ENCODE measurements at regions not wholly inside any gene's neighbourhood (a gene's known extent, or its start where the extent isn't known, plus 50 kb on each side); places are given as distances from the start of the nearest gene placed in this dataset.
A peak's percentile ranks its signal among the peaks of the same experiment; 100 is the strongest.

DNA sequence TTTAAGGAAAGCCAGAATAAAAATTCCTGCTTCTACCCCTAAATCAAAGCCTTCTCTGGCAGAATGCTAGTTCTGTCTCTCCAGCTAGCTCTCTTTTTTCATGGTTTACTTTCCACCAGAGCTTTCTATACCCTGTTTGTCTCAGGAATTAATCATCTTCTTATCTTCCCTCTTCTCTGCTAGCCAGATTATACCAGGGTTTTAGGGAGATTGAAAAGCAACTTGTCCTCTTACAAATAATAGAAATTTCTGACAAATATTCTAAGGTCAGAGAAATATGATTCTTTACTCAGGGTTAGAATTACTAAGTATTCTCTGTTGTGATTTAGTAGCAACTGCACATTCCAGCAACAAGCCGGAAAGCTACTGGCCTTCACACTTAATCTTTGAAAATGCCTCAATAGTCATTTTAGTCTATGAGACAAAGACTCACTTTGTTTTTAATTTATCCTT is 166.4 kb downstream of the TANC2 start:
- DNase-seq (ENCODE audit: low read depth), result no peak

DNA sequence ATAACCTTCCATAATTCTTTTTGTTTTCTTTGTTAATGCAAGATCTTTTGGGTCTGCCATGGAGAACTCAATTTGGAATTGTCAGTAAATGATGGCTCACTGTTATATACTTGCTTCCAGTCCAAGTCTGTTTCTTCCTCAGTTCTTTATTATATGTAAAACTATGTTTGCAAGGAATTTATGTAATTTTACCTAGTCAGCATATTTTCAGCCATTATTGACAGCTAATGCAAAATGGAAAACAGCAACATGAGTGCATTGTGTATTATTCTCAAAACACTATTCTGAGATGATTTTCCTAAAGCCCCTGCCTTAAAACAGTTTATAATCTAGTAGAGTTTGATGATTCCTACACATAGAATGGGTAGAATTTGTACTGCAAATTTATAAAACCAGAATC is 167.5 kb downstream of the TANC2 start:
- no peak for DNase-seq (ENCODE audit: low read depth)

DNA sequence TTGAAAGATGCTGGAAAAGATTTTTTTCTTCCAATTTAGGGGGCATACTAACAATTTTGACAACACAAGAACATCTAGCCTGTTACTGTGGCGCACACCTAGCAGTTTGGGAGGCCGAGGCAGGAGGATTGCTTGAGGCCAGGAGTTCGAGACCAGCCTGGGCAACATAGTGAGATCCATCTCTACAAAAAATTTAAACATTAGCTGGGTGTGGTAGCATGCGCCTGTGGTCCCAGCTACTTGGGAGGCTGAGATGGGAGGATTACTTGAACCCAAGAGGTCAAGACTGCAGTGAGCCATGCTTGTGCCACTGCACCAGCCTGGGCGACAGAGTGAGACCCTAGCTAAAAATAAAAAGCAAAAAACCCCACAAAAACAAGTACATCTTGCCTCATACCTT is 168.8 kb downstream of the TANC2 start:
- DNase-seq (ENCODE audit: low read depth), result no peak

DNA sequence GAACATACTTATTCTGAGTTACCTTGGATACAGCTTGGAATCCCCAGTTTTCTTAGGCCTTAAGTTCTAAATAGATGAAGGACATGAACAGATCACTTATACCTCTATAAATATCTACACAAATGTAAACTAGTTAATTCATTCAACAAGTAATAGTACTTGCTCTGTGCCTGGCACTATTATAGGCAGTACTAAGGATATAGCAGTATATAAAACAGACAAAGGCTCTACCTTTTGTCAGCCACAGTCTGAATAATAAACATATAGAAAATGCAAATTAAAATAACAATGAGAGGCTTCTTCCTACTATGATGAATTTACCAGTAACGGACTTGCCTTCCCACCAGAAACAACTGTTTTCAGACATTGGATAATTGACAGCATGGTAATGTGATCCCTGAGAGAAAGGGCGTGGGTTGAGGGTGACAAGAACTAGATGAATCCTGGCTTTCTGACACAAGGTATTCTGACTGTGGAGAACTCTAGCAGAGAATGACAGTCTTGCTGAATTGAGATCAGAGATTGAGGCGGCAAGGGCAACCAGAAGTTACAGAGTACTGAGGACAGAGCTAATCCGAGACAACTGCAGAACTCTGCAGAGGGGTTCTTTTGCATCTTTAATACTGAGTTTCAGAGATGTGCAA is 170.5 kb downstream of the TANC2 start:
- no peak for DNase-seq (ENCODE audit: low read depth)

DNA sequence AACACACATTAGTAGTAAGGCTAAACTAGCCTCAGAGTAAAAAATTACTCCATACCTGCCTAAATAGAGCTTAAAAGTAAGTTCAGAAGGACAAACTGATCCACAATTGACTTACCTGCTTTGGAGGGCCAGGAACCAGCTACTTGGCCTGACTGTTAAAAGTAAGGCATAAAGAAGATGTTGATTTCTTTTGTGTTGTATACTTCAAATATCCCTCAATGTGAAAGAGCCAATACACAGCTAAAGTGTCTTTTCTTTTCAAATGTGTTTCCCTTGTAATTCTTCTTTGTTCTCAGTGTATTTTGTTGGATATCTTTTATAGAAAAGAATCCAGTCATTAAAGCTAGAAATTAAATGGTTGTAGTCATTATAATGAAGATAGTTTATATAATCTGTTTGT is 171.1 kb downstream of the TANC2 start:
- DNase-seq (ENCODE audit: low read depth), result no peak

DNA sequence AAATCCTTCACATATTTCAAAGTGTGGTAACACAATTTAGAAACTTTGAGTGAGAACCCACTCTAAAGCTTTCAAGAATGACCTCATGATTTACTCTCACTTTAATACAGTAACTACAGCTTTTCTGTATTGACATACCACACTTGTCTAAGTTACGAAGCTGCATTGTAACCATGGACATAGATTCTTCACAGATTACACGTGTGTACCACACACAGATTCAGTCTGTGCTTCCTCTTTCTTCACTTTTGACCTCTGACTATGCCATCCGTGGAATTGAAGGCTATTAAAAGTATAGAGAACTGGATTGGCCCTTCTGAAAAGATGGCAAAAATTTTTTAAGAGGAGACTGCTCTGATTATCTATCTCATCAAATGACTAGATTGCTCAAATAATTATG is 172.7 kb downstream of the TANC2 start:
- no peak for DNase-seq (ENCODE audit: low read depth)

DNA sequence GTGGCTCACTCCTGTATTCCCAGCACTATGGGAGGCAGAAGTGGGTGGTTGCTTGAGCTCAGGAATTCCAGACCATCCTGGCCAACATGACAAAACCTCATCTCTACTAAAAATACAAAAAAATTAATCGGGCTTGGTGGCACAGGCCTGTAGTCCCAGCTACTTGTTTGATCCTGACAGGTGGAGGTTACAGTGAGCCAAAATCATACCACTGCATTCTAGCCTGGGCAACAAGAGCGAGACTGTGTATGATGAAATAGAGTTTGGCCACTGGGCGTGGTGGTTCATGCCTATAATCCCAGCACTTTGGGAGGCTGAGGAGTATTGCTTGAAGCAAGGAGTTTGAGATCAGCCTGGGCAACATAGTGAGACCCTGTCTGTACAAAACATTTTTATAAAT is 173.3 kb downstream of the TANC2 start:
- DNase-seq (ENCODE audit: low read depth), result no peak

DNA sequence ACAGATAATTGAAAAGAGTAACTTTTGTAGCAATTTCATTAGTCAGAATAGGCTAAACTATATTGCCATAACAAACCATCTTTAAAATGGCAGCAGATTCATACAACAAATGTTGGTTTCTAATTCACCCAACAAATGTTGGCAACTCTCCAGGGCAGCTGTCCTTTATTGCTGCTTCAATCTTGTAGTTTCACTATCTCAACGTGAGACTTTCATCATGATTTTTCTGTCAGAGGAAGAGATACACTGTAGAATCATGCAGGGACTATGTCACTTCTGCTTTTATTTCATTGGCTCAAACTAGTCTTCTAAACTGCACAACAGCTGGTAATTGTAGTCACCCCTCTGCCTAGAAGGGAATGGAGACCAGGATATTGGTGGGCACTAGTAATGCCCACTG is 174.2 kb downstream of the TANC2 start:
- DNase-seq (ENCODE audit: low read depth), result no peak

DNA sequence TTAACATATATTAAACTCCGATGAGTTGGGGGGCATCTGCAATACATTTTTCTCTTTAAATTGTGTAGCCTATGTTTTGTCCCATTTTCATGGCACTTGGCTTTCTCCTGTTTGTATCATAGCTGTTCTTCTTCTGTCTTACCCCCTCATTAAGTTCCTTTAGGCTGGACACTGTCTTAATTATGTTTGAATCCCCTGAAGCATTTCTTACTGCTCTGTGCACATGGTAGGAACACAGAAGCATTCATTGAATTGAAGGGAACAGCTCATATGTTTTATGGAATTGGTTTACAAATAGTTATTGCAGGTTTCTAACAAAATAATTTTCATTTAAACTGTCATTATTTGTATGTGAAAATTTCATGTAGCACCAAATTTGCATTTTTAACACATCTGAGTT is 176.8 kb downstream of the TANC2 start:
- DNase-seq (ENCODE audit: low read depth), result no peak

DNA sequence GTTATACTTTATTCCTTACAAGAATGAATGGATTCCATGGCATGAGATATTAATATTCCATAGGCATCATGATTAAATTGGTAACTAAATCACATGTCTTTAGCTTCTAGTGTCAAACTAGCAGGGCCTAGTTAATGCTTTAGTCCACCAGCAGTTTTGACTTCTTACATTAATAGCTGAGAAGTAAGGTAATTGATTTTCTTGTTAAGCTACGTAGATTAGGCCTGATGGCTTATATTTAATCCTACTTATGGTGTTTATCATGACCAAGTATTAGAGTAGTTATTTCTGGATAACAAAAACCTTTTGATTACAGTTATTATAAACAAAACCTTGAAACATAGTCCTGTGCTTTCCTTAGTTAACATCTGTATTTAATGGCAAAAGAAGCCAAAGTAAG is 184.5 kb downstream of the TANC2 start:
- no peak for DNase-seq (ENCODE audit: low read depth)

DNA sequence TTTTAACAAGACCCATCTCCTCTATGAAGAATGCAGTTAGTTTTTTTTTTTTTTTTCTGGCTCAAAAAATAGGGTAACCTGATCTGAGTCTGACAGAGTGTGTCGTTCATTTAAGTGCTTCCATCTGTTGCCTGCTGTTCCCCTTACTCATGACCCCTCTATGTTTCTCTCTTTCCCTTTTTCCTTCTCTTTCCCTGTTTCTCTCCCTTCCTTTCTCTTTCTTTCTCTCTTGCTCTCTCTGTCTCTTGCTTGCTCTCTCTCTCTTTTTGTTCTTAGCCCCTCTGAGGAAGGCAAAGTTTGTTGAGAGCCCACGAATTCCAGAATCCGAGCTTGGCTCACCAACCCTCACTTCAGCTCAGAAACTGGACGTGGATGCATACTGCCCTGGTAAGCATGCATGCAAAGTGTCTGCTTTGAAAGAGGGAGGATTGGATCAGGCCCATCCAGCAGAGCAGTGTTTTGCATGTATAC is 185.0 kb downstream of the TANC2 start:
- DNase-seq (ENCODE audit: low read depth), result no peak

DNA sequence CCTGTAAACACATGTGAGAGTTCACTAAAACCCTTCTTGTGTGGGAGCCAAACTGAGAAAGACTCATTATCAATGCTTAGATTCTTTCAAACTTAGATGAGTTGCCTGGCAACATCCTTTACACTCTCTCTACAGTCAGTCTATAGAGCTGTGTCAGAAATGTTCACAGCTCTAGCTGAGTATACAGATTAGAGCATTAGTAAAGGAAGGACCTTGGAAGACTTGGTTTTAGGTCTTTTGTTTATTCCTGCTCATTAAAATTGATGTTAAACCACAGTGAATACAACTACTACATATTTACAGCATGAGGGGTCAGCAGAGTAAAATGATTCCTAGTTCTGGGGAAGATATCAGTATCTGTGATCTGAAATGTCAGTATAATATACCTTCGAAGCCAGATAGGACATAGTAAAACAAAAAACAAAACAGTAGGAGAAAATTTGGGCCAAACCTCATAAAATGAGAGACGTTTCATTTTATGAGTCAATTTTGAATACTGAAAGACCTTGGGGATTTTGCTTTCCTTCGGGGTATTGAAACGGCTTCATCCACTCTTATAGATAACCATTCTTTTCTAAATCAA is 186.0 kb downstream of the TANC2 start:
- peak; percentile 19 for DNase-seq (ENCODE audit: low read depth)

DNA sequence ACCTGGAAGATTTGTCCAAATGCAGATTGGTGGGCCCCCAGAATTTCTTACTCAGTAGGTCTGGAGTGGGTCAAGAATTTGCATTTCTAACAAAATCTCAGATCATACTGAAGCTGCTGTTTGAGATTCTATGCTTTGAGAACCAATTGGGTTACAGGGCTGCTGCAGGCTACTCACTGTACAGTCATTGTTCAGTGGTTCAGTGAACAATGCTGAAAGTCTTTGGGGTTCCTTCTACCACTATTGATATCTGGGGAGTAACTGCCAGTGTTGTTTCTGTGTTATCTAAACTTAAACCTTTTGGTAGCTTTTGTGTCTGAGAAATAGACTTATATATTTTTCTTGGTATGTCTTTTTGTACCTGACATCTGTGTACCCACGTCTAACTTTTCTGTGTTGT is 187.5 kb downstream of the TANC2 start:
- DNase-seq (ENCODE audit: low read depth), result no peak

DNA sequence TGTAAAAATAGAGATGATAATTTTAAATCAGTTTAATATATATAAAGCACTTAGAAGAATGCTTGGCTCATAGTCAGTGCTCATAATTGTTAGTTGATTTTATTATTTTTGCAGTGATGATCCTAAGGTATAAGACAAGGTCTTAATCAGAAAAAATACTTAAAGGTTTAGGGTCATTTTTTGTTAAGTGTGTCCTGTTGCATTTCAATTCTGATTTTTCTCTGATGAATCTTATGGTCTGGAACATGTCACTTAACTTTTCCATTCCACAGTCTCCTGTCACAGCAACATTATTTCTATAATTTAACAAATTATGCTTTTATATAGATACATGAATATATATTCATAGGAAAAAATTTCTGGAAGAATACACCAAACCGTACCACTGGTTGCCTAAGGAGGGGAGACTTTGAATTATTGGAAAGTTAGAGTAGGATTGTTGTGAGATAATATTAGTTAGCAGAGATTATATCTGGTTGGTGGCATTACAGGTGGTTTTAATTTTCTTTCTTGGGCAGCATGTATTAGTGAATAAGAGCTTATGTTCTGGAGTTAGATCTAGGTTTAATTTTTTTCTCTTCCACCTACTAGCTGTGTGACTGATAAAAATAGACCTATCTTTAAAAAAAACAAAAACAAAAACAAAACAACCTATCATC is 188.7 kb downstream of the TANC2 start:
- no peak for DNase-seq (ENCODE audit: low read depth)

DNA sequence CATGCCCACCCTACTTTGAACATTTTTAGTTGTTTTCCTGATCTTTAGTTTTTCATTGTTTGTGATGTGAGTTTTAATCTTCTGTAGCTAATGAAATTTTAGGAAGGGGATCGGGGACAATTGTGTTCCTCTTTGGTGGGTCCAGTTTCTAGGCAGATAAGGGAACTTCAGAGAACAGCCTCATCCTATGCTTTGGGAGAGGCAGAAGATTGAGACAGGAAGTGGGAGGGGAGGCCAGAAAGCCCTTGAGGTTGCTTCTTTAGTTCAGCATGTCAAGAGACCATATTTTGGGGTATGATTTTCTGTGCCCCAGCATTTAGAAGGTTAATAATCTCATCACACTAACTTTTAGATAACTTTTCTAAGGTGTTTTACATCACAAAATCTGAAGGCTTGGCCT is 191.0 kb downstream of the TANC2 start:
- no peak for DNase-seq (ENCODE audit: low read depth)

DNA sequence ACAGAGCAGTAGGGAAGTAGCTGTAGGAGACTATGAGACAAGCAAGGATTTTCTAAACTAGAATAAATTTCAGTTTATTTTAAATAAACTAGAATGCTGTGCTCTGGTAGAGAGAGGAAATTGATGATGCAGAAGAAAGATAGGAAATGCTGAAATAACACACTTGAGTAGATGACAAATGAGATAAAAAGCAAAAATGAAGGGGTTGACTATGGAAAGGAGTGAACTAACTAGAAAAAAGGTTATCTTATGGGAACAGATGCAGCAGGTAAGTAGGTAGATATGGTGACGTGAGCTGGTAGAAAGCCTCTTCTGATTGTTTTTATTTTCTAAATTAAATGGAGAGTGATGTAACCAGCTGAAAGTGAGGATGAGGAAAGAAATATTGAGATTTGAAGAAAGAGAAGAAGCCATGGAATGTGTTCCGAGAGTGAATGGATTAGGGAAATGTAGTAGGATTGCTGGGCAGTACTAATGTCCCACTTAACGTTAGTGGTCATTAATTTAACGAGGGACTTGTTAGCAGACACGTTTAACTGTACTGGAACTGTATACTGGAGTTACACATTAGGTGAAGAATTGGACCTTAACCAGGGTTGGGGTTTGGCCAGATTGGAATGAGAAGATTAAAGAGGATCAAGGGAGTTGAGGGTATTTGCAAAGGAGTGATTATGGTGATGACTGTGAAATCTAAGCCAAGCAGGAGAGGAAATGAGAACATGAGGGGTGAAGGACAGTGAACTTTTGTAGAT is 196.5 kb downstream of the TANC2 start:
- no peak for DNase-seq (ENCODE audit: low read depth)

DNA sequence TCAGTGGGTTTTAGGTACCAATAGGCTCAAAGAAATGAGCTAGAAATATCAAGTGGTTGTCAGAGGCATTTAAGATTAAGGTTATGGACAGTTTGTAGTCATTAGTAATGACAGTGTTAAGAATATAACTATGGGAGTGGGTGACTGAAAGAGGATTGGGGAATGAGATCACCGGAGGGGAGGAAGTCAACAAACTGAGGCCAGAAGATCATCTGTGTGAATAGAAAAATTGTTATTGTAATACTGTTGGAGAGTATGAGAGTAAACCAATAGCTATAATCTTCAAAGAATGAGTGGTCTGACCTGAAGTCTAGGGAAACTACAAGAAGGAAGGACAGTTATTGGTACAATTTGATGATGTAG is 197.1 kb downstream of the TANC2 start:
- no peak for DNase-seq (ENCODE audit: low read depth)

DNA sequence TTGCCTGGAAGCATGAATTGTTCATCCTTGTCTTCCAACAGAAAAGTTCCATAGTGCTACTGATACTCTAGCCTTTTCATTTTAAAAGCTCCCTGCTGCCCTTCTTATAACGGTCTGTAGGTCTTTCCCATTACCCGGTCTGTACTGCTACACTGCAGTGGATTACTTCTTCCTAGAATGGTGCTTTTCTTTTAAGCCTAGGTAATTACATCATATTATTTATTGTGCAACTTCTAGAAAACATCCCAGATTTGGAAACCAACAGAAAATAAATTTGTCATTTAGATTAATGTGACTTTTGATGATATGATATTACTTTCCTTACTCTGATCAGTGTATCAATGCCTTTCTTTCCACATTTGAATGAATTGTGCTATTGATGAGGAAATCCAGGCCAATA is 199.4 kb downstream of the TANC2 start:
- DNase-seq (ENCODE audit: low read depth), result no peak

DNA sequence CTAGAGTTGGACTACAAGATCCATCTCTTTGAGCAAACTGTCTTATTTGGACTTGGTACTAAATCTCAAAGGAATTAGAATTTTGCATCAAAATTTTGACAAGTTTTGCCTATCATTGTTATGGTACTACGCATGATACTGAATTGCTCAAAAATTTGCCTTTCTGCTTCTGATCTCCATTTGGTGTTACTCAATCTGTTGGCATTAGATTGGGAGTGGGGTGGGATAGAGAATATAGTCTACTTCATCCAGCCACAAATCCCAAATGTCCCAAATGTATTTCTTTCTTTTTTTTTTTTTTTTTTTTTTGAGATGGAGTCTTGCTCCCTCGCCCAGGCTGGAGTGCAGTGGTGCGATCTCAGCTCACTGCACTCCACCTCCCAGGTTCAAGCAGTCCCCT is 204.8 kb downstream of the TANC2 start:
- DNase-seq (ENCODE audit: low read depth), result no peak

DNA sequence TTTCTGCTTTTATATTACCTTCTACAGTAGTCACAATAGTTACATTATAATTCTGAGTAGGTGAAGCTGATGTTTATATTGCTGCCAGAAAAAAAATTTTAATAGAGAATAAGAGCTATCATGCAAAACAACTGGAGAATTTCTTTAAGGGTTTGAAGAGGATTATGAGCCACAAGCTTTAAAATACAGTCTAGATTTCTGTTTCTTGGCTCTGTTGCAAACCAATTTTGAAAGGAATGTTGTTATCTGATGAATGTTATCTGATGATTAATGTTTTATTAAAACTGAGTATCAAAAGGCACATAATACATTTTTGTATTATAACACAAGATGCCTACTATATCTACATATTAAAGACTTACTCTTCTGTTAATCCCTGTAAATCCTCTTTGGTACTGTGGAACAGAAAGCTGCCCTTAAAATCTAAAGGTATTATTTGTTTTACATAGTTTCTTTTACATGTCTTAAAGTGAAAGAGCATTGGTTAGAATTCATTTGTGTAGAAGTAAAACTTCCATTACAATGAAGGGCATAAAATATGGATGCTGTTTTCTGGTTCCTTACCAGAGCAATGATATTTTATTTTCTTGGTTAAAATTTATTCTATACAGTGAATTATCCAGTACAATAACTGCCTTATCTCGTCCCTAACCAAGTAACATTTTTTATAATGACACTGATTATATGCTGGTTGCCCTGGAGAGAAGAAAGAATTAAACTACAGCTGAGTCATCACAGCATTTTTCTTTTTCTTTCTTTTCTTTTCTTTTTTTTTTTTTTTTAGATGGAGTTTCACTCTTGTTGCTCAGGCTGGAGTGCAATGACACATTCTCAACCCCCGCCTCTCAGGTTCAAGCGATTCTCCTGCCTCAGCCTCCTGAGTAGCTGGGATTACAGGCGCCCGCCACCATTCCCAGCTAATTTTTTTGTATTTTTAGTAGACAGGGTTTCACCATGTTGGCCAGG is 205.7 kb downstream of the TANC2 start:
- DNase-seq (ENCODE audit: low read depth), result no peak

DNA sequence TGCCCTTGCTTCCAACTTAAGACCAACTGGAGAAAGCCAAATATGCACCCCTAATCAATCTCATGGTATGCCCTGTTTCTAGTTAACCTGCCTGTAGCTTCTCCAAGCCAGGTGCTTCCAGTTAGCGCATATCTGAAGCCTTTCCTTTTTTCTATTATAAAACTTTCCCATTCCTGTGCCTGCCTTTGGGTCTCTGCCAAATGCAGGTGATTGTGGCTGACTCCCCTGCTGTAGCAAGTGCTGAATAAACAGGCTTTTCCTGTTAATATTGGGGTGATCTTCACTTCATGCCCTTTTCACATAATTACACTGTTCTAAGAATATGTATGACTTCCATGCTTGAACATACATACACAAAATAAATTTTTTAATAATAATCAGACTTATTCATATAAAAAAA is 207.4 kb downstream of the TANC2 start:
- DNase-seq (ENCODE audit: low read depth), result no peak

DNA sequence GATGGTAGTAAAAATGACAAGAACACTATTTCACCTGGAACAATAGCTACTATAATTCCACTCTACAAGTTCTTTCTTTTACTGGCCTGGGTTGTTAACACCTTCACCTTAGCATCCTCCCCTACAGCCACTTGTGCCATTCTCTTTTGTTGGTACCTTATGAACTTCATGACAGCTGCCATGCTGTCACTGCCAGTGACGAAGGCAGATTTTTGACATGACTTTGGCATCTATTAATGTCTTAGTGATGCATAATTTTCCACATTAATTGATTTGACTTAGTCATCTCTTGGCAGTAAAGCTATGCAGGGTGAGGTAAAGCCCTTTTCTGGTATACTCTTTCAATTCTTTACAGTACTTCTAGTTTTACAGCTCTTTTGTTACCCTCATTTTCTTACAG is 207.9 kb downstream of the TANC2 start:
- no peak for DNase-seq (ENCODE audit: low read depth)
